Transverse colon (tissue), 3 donors: ENCODE measurements at regions not wholly inside any gene's neighbourhood (a gene's known extent, or its start where the extent isn't known, plus 50 kb on each side); places are given as distances from the start of the nearest gene placed in this dataset.

Experiments used
- POLR2A ChIP-seq: fragments of 450-650 bp; IDR thresholded peaks from one replicate; pipeline ENCODE4 v1.6.1; 2016; ENCODE audit warnings: antibody characterized with exemption, mild to moderate bottlenecking, moderate library complexity
- POLR2AphosphoS5 ChIP-seq, 3 donors: sonication (generic); formaldehyde crosslinking; IDR thresholded peaks; one replicate each; pipeline ENCODE4 v1.6.1; 2016; ENCODE audit warnings: antibody characterized with exemption in 3 of 3

- no peak for TF ChIP-seq POLR2A
- no peak for TF ChIP-seq POLR2AphosphoS5 (IDR thresholded peaks at IDR 0.05)
These were observed 691.1 kb upstream of the SPRY2 start for GRCh38 chr13:81031996-81032395.
